HepG2 (cell line): ENCODE measurements at regions not wholly inside any gene's neighbourhood (a gene's known extent, or its start where the extent isn't known, plus 50 kb on each side); places are given as distances from the start of the nearest gene placed in this dataset.

Source experiments
- ATAC-seq: fragments of 200-7000 bp; cut with Tn5 transposase; 3 replicates; pipeline ENCODE4 v1.9.1; 2020; ENCODE audit warnings: mild to moderate bottlenecking, moderate library complexity
- BruUV-seq: library from RNA; stranded (reverse); fragments of 400-500 nt; replicated peaks from 2 replicates; lab custom pipeline; 2021; lab: Mats Ljungman, UMichigan
- CTCF ChIA-PET: fragments of 300-600 bp; formaldehyde crosslinking; extraction: SDS; loops from one replicate; lab custom pipeline; 2021; ENCODE audit warnings: low total read pairs, inconsistent platforms, low intra/inter-chr PET ratio; lab: Yijun Ruan, JAX
- POLR2A ChIA-PET: fragments of 350-600 bp; sonication (Branson Sonifier 250); formaldehyde crosslinking; loops from one replicate; lab custom pipeline; 2020; ENCODE audit warnings: antibody characterized with exemption, inconsistent platforms; lab: Yijun Ruan, JAX
- DNase-seq: peaks from one replicate; pipeline ENCODE4 v3.0.0-alpha.2; 2015; ENCODE audit warnings: low spot score
- FAIRE-seq: peaks from 3 replicates; lab custom pipeline; 2011; peaks lifted over from hg19 to GRCh38; lab: Jason Lieb, UNC
- H2AFZ ChIP-seq: one replicate; pipeline ENCODE4 v1.6.1; 2011; ENCODE audit warnings: low read length, inconsistent platforms
- H3K27ac ChIP-seq: fragments of 300-600 bp; 3 replicates; pipeline ENCODE4 v1.8.0; 2011; ENCODE audit warnings: mixed run types, mild to moderate bottlenecking, mixed read lengths, low read length, inconsistent platforms; ENCODE audit not compliant: insufficient read depth; ENCODE audit errors: extremely low read length
- H3K27me3 ChIP-seq, 2 experiments: fragments of 200-600 bp in 1 of 2; 2 replicates in 1 of 2; 3 replicates in 1 of 2; pipeline versions ENCODE4 v1.6.0 to v1.8.0; 2011; ENCODE audit warnings: low read length in 2 of 2, mild to moderate bottlenecking in 2 of 2, moderate library complexity in 2 of 2, inconsistent platforms in 1 of 2; ENCODE audit not compliant: insufficient read depth in 2 of 2, control insufficient read depth in 1 of 2
- H3K36me3 ChIP-seq, 2 experiments: fragments of 200-600 bp in 1 of 2; replicated peaks in 1 of 2; 2 replicates in 1 of 2; 3 replicates in 1 of 2; pipeline versions ENCODE4 v1.5.1 to v1.8.0; 2011; ENCODE audit warnings: low read length in 2 of 2, inconsistent platforms in 1 of 2; ENCODE audit not compliant: insufficient read depth in 2 of 2, control insufficient read depth in 1 of 2
- H3K4me1 ChIP-seq: 2 replicates; pipeline ENCODE4 v1.5.1; 2012; ENCODE audit warnings: low read length, inconsistent platforms; ENCODE audit not compliant: insufficient read depth
- H3K4me2 ChIP-seq: 2 replicates; pipeline ENCODE4 v1.6.0; 2011; ENCODE audit warnings: low read depth, low read length, inconsistent platforms
- H3K4me3 ChIP-seq, 3 experiments: fragments of 200-600 bp in 1 of 3; sonication (generic), shearing (Covaris generic) in 1 of 3; replicated peaks in 1 of 3; 2 replicates each; pipeline ENCODE4 v1.5.1; 2011 to 2016; ENCODE audit warnings: low read length in 3 of 3, inconsistent platforms in 2 of 3, low read depth in 2 of 3, mild to moderate bottlenecking in 2 of 3, control low read depth in 1 of 3, mixed read lengths in 1 of 3; ENCODE audit not compliant: insufficient read depth in 1 of 3
- H3K79me2 ChIP-seq: one replicate; pipeline ENCODE4 v1.6.1; 2011; ENCODE audit warnings: low read length, inconsistent platforms; ENCODE audit not compliant: insufficient read depth
- H3K9ac ChIP-seq: 2 replicates; pipeline ENCODE4 v1.6.0; 2011; ENCODE audit warnings: mild to moderate bottlenecking, low read depth, low read length, inconsistent platforms; ENCODE audit not compliant: insufficient read depth
- H3K9me3 ChIP-seq: 2 replicates; pipeline ENCODE4 v1.5.1; 2012; ENCODE audit warnings: mild to moderate bottlenecking, low read length
- H4K20me1 ChIP-seq: 2 replicates; pipeline ENCODE4 v1.6.0; 2011; ENCODE audit warnings: inconsistent platforms, mild to moderate bottlenecking, low read length, moderate library complexity; ENCODE audit not compliant: insufficient read depth
- BORCS8-MEF2B ChIP-seq: sonication (generic); formaldehyde crosslinking; IDR thresholded peaks from 2 replicates; pipeline ENCODE4 v1.8.0; 2022; ENCODE audit warnings: mild to moderate bottlenecking, missing genetic modification reagents
- ETV6 ChIP-seq: sonication (generic); formaldehyde crosslinking; conservative IDR thresholded peaks from 2 replicates; pipeline ENCODE4 v1.4.0; 2020; ENCODE audit warnings: missing genetic modification reagents
- GATAD1 ChIP-seq: IDR thresholded peaks from 2 replicates; pipeline ENCODE4 v1.6.1; 2016; ENCODE audit warnings: missing genetic modification reagents, missing compliant biosample characterization
- HDAC6 ChIP-seq: fragments of 200-600 bp; sonication (generic); IDR thresholded peaks from 2 replicates; pipeline ENCODE4 v1.7.0; 2017; ENCODE audit warnings: mild to moderate bottlenecking, antibody characterized with exemption, low read length, low read depth
- YEATS2 ChIP-seq: sonication (generic); formaldehyde crosslinking; IDR thresholded peaks from 2 replicates; pipeline ENCODE4 v1.4.0; 2020; ENCODE audit warnings: missing genetic modification reagents, borderline replicate concordance
- WGBS: methylation state at CpG from one replicate; pipeline ENCODE4 v1.1.6; 2017; ENCODE audit warnings: low lambda C conversion rate; 5-methylcytosine and 5-hydroxymethylcytosine counted together
- in situ Hi-C: cut with HindIII; loops from 2 replicates; pipeline ENCODE4 v1.10.0; 2017; ENCODE audit warnings: low pct_unique_long_range_greater_than_20kb; ENCODE audit not compliant: extremely low pct_ligation_motif_present
- intact Hi-C: fragments of 100-400 bp; cut with micrococcal nuclease; formaldehyde crosslinking; loops from one replicate; pipeline ENCODE4 v1.10.0; 2022; ENCODE audit not compliant: unreplicated experiment
- TF ChIP-seq, protein P1 (sequence below): sonication (generic); formaldehyde crosslinking; IDR thresholded peaks from 2 replicates; pipeline ENCODE4 v1.5.1; 2020; ENCODE audit warnings: missing genetic modification reagents, mild to moderate bottlenecking, borderline replicate concordance
- TF ChIP-seq, protein P2 (sequence below): sonication (generic); formaldehyde crosslinking; IDR thresholded peaks from 2 replicates; pipeline ENCODE4 v1.4.0; 2020; ENCODE audit warnings: missing genetic modification reagents
- TF ChIP-seq, protein P3 (sequence below): sonication (generic); formaldehyde crosslinking; IDR thresholded peaks from 2 replicates; pipeline ENCODE4 v1.5.1; 2020; ENCODE audit warnings: missing genetic modification reagents, mild to moderate bottlenecking, borderline replicate concordance
- TF ChIP-seq, protein P4 (sequence below): sonication (generic); formaldehyde crosslinking; IDR thresholded peaks from 2 replicates; pipeline ENCODE4 v1.4.0; 2020; ENCODE audit warnings: missing genetic modification reagents, mild to moderate bottlenecking, borderline replicate concordance
- TF ChIP-seq, protein P5 (sequence below): sonication (generic); formaldehyde crosslinking; IDR thresholded peaks from 2 replicates; pipeline ENCODE4 v1.5.1; 2020; ENCODE audit warnings: missing genetic modification reagents, mild to moderate bottlenecking, borderline replicate concordance

DNA sequence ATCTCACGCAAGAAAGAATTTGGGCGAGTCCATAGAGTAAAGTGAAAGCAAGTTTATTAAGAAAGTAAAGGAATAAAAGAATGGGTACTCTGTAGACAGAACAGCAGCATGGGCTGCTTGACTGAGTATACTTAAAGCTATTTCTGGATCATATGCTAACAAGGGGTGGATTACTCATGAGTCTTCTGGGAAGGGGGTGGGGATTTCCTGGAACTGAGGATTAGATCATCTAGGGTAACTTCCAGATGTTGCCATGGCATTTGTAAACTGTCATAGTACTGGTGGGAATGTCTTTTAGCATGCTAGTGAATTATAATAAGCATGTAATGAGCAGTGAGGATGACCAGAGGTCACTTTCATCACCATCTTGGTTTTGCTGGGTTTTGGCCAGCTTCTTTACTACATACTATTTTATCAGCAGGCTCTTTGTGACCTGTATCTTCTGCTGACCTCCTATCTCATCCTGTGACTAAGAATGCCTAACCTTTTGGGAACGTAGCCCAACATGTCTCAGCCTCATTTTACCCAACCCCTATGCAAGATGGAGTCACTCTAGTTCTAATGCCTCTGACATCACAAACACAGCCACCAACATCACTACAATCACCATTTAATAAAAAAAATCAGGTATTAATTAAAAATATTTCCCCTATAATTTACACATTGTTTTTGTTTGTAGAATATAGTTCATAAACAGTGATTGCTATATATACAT, 890.7 kb upstream of the EPHA6 start:
- Histone ChIP-seq H3K27me3 (no peaks in the 10 kb centered on the region), H3K4me3 (no peak overlapping the region), H3K36me3 (no peaks in the 10 kb centered on the region), H3K9me3 (no peaks in the 10 kb centered on the region), H3K79me2 (no peaks in the 10 kb centered on the region), H2AFZ (no peak overlapping the region), H3K4me1 (no peaks in the 10 kb centered on the region), H3K4me2 (no peak overlapping the region), H3K27ac (no peak overlapping the region), H4K20me1 (no peaks in the 10 kb centered on the region), H3K9ac (no peak overlapping the region)
- ATAC-seq (no peak), DNase-seq (no peak), FAIRE-seq (no peak)
- ChIA-PET POLR2A (no interaction called here), CTCF (no interaction called here)
- in situ Hi-C loops: no loop called here
- BruUV-seq: no TSS peak
- WGBS: 19% methylated on average over 3 of the region's 3 CpGs
- intact Hi-C loops: no loop called here
- TF ChIP-seq ETV6 (CRISPR knock-in tag): no peak
- TF ChIP-seq, protein P1, sequence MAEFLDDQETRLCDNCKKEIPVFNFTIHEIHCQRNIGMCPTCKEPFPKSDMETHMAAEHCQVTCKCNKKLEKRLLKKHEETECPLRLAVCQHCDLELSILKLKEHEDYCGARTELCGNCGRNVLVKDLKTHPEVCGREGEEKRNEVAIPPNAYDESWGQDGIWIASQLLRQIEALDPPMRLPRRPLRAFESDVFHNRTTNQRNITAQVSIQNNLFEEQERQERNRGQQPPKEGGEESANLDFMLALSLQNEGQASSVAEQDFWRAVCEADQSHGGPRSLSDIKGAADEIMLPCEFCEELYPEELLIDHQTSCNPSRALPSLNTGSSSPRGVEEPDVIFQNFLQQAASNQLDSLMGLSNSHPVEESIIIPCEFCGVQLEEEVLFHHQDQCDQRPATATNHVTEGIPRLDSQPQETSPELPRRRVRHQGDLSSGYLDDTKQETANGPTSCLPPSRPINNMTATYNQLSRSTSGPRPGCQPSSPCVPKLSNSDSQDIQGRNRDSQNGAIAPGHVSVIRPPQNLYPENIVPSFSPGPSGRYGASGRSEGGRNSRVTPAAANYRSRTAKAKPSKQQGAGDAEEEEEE (CRISPR knock-in tag): no peak
- no peak for TF ChIP-seq HDAC6
- no peak for TF ChIP-seq GATAD1 (CRISPR knock-in tag)
- TF ChIP-seq, protein P2, sequence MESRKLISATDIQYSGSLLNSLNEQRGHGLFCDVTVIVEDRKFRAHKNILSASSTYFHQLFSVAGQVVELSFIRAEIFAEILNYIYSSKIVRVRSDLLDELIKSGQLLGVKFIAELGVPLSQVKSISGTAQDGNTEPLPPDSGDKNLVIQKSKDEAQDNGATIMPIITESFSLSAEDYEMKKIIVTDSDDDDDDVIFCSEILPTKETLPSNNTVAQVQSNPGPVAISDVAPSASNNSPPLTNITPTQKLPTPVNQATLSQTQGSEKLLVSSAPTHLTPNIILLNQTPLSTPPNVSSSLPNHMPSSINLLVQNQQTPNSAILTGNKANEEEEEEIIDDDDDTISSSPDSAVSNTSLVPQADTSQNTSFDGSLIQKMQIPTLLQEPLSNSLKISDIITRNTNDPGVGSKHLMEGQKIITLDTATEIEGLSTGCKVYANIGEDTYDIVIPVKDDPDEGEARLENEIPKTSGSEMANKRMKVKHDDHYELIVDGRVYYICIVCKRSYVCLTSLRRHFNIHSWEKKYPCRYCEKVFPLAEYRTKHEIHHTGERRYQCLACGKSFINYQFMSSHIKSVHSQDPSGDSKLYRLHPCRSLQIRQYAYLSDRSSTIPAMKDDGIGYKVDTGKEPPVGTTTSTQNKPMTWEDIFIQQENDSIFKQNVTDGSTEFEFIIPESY (CRISPR knock-in tag): no peak
- TF ChIP-seq, protein P3, sequence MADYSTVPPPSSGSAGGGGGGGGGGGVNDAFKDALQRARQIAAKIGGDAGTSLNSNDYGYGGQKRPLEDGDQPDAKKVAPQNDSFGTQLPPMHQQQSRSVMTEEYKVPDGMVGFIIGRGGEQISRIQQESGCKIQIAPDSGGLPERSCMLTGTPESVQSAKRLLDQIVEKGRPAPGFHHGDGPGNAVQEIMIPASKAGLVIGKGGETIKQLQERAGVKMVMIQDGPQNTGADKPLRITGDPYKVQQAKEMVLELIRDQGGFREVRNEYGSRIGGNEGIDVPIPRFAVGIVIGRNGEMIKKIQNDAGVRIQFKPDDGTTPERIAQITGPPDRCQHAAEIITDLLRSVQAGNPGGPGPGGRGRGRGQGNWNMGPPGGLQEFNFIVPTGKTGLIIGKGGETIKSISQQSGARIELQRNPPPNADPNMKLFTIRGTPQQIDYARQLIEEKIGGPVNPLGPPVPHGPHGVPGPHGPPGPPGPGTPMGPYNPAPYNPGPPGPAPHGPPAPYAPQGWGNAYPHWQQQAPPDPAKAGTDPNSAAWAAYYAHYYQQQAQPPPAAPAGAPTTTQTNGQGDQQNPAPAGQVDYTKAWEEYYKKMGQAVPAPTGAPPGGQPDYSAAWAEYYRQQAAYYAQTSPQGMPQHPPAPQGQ (CRISPR knock-in tag): no peak
- TF ChIP-seq BORCS8-MEF2B (CRISPR knock-in tag): no peak
- TF ChIP-seq, protein P4, sequence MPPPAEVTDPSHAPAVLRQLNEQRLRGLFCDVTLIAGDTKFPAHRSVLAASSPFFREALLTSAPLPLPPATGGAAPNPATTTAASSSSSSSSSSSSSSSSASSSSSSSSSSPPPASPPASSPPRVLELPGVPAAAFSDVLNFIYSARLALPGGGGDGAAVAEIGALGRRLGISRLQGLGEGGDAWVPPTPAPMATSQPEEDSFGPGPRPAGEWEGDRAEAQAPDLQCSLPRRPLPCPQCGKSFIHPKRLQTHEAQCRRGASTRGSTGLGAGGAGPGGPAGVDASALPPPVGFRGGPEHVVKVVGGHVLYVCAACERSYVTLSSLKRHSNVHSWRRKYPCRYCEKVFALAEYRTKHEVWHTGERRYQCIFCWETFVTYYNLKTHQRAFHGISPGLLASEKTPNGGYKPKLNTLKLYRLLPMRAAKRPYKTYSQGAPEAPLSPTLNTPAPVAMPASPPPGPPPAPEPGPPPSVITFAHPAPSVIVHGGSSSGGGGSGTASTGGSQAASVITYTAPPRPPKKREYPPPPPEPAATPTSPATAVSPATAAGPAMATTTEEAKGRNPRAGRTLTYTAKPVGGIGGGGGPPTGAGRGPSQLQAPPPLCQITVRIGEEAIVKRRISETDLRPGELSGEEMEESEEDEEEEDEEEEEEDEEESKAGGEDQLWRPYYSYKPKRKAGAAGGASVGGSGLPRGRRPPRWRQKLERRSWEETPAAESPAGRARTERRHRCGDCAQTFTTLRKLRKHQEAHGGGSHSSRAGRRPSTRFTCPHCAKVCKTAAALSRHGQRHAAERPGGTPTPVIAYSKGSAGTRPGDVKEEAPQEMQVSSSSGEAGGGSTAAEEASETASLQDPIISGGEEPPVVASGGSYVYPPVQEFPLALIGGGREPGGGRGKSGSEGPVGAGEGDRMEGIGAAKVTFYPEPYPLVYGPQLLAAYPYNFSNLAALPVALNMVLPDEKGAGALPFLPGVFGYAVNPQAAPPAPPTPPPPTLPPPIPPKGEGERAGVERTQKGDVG (CRISPR knock-in tag): no peak
- TF ChIP-seq YEATS2: no peak
- TF ChIP-seq, protein P5, sequence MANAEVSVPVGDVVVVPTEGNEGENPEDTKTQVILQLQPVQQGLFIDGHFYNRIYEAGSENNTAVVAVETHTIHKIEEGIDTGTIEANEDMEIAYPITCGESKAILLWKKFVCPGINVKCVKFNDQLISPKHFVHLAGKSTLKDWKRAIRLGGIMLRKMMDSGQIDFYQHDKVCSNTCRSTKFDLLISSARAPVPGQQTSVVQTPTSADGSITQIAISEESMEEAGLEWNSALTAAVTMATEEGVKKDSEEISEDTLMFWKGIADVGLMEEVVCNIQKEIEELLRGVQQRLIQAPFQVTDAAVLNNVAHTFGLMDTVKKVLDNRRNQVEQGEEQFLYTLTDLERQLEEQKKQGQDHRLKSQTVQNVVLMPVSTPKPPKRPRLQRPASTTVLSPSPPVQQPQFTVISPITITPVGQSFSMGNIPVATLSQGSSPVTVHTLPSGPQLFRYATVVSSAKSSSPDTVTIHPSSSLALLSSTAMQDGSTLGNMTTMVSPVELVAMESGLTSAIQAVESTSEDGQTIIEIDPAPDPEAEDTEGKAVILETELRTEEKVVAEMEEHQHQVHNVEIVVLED: no peak
